GM19240 (cell line): ENCODE measurements at regions not wholly inside any gene's neighbourhood (a gene's known extent, or its start where the extent isn't known, plus 50 kb on each side); places are given as distances from the start of the nearest gene placed in this dataset.

Experiments
- DNase-seq: peaks from one replicate; pipeline ENCODE4 v3.0.0; 2011; ENCODE audit warnings: low spot score; ENCODE audit not compliant: insufficient read length

- no peak for DNase-seq
These were observed 247.5 kb upstream of the LRATD1 start for GRCh38 chr2:14385043-14385442.

- no peak for DNase-seq
These were observed 245.2 kb upstream of the LRATD1 start for GRCh38 chr2:14387332-14387731.

GRCh38 chr2:14388724-14389123 lies 243.8 kb upstream of the LRATD1 start:
- DNase-seq, result no peak

GRCh38 chr2:14396533-14397083 lies 235.9 kb upstream of the LRATD1 start:
- DNase-seq, result no peak

- DNase-seq, result no peak
These were observed 233.9 kb upstream of the LRATD1 start for GRCh38 chr2:14398641-14399040.

GRCh38 chr2:14401873-14402272 lies 230.6 kb upstream of the LRATD1 start:
- no peak for DNase-seq

- DNase-seq, result no peak
These were observed 223.8 kb upstream of the LRATD1 start for GRCh38 chr2:14408695-14409094.

- no peak for DNase-seq
These were observed 215.0 kb upstream of the LRATD1 start for GRCh38 chr2:14417551-14417950.

- no peak for DNase-seq
These were observed 214.4 kb upstream of the LRATD1 start for GRCh38 chr2:14418115-14418514.

- DNase-seq, result no peak
These were observed 211.7 kb upstream of the LRATD1 start for GRCh38 chr2:14420851-14421250.

GRCh38 chr2:14422426-14422825 lies 210.1 kb upstream of the LRATD1 start:
- no peak for DNase-seq

GRCh38 chr2:14423145-14423906 lies 209.2 kb upstream of the LRATD1 start:
- no peak for DNase-seq

- DNase-seq, result no peak
These were observed 207.8 kb upstream of the LRATD1 start for GRCh38 chr2:14424478-14425390.

- DNase-seq, result no peak
These were observed 206.6 kb upstream of the LRATD1 start for GRCh38 chr2:14425869-14426268.

GRCh38 chr2:14428056-14428455 lies 204.5 kb upstream of the LRATD1 start:
- no peak for DNase-seq

GRCh38 chr2:14433946-14434495 lies 198.5 kb upstream of the LRATD1 start:
- no peak for DNase-seq

GRCh38 chr2:14445670-14446069 lies 186.8 kb upstream of the LRATD1 start:
- no peak for DNase-seq

GRCh38 chr2:14448340-14448739 lies 184.2 kb upstream of the LRATD1 start:
- DNase-seq, result no peak

- no peak for DNase-seq
These were observed 181.2 kb upstream of the LRATD1 start for GRCh38 chr2:14451312-14451711.

GRCh38 chr2:14454202-14454601 lies 178.3 kb upstream of the LRATD1 start:
- no peak for DNase-seq

GRCh38 chr2:14459786-14460325 lies 172.7 kb upstream of the LRATD1 start:
- DNase-seq, result no peak

- DNase-seq, result no peak
These were observed 156.5 kb upstream of the LRATD1 start for GRCh38 chr2:14475994-14476393.
